ENCODE measurements at regions not wholly inside any gene's neighbourhood (a gene's known extent, or its start where the extent isn't known, plus 50 kb on each side); places are given as distances from the start of the nearest gene placed in this dataset.
"Not testable (repeated sequence)": the region's sequence is repeated elsewhere in the genome, so short reads cannot be mapped to it uniquely, and the experiment has no call there.

GRCh38 chr6:23784301-23784919, 341.6 kb upstream of the NRSN1 start:
- H3K27me3 Mint-ChIP-seq (ENCODE audit: unreplicated experiment), result no peaks in the 10 kb centered on the region
- H3K9me3 Mint-ChIP-seq (ENCODE audit: unreplicated experiment), result no peaks in the 10 kb centered on the region
- no peak overlapping the region for H3K27ac Mint-ChIP-seq (ENCODE audit: unreplicated experiment)

GRCh38 chr6:23790756-23791155, 335.3 kb upstream of the NRSN1 start:
- TF ChIP-seq, protein P1, sequence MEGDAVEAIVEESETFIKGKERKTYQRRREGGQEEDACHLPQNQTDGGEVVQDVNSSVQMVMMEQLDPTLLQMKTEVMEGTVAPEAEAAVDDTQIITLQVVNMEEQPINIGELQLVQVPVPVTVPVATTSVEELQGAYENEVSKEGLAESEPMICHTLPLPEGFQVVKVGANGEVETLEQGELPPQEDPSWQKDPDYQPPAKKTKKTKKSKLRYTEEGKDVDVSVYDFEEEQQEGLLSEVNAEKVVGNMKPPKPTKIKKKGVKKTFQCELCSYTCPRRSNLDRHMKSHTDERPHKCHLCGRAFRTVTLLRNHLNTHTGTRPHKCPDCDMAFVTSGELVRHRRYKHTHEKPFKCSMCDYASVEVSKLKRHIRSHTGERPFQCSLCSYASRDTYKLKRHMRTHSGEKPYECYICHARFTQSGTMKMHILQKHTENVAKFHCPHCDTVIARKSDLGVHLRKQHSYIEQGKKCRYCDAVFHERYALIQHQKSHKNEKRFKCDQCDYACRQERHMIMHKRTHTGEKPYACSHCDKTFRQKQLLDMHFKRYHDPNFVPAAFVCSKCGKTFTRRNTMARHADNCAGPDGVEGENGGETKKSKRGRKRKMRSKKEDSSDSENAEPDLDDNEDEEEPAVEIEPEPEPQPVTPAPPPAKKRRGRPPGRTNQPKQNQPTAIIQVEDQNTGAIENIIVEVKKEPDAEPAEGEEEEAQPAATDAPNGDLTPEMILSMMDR (IDR thresholded peaks at IDR 0.05; ENCODE audit: partially characterized antibody, unreplicated experiment), result no peak
- Mint-ChIP-seq H3K9me3 (ENCODE audit: unreplicated experiment) (peaks cover 3% of the 10 kb centered on the region), H3K4me1 (ENCODE audit: low read depth, unreplicated experiment) (peaks cover 8% of the 10 kb centered on the region), H3K27ac (ENCODE audit: unreplicated experiment) (no peak overlapping the region), H3K27me3 (ENCODE audit: unreplicated experiment) (no peaks in the 10 kb centered on the region), H3K4me3 (ENCODE audit: unreplicated experiment) (no peak overlapping the region), H3K36me3 (ENCODE audit: unreplicated experiment) (no peaks in the 10 kb centered on the region)
- no peak for DNase-seq

More at GRCh38 chr6:23784301-23784919, 341.6 kb upstream of the NRSN1 start:
- peaks cover 4% of the 10 kb centered on the region for H3K4me1 Mint-ChIP-seq (ENCODE audit: low read depth, unreplicated experiment)
- no peak for DNase-seq
- no peaks in the 10 kb centered on the region for H3K36me3 Mint-ChIP-seq (ENCODE audit: unreplicated experiment)
- no peak overlapping the region for H3K4me3 Mint-ChIP-seq (ENCODE audit: unreplicated experiment)
- TF ChIP-seq, protein P1 (IDR thresholded peaks at IDR 0.05; ENCODE audit: partially characterized antibody, unreplicated experiment), result no peak

DNA sequence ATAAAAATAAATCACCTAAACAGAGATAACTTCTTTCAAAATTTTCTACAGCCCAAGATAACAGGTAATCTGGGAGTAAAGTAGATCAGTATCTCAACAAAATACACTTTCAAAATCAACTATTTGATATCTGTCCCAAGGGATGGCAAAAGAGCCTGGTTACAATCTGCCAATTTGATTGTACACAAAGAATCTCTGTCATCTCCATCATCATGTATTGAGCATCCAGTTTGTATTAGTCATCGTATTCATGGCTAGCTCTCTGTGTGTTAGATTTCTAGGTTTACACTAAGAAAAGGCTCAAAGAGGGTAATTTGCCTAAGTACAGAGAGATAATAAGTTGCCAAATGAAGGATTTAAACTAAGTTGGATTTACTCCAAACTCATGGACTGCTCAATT, 329.0 kb upstream of the NRSN1 start:
- peaks cover 18% of the 10 kb centered on the region for H3K4me1 Mint-ChIP-seq (ENCODE audit: low read depth, unreplicated experiment)
- no peak overlapping the region for H3K27ac Mint-ChIP-seq (ENCODE audit: unreplicated experiment)
- TF ChIP-seq, protein P1 (IDR thresholded peaks at IDR 0.05; ENCODE audit: partially characterized antibody, unreplicated experiment), result no peak
- no peaks in the 10 kb centered on the region for H3K27me3 Mint-ChIP-seq (ENCODE audit: unreplicated experiment)
- H3K36me3 Mint-ChIP-seq (ENCODE audit: unreplicated experiment), result no peaks in the 10 kb centered on the region
- no peak overlapping the region for H3K4me3 Mint-ChIP-seq (ENCODE audit: unreplicated experiment)
- no peak for DNase-seq
- H3K9me3 Mint-ChIP-seq (ENCODE audit: unreplicated experiment), result peaks cover 5% of the 10 kb centered on the region

DNA sequence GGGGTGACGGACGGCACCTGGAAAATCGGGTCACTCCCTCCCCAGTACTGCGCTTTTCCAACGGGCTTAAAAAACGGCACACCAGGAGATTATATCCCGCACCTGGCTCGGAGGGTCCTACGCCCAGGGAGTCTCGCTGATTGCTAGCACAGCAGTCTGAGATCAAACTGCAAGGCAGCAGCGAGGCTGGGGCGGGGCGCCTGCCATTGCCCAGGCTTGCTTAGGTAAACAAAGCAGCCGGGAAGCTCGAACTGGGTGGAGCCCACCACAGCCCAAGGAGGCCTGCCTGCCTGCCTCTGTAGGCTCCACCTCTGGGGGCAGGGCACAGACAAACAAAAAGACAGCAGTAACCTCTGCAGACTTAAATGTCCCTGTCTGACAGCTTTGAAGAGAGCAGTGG, 321.7 kb upstream of the NRSN1 start:
- not testable (repeated sequence) for H3K4me1 Mint-ChIP-seq (ENCODE audit: low read depth, unreplicated experiment)

GRCh38 chr6:23821141-23821540, 304.9 kb upstream of the NRSN1 start:
- H3K9me3 Mint-ChIP-seq (ENCODE audit: unreplicated experiment); H3K4me3 Mint-ChIP-seq (ENCODE audit: unreplicated experiment); H3K36me3 Mint-ChIP-seq (ENCODE audit: unreplicated experiment); H3K27ac Mint-ChIP-seq (ENCODE audit: unreplicated experiment); H3K27me3 Mint-ChIP-seq (ENCODE audit: unreplicated experiment); DNase-seq; H3K4me1 Mint-ChIP-seq (ENCODE audit: low read depth, unreplicated experiment): not testable (repeated sequence)

More for the DNA sequence above, 321.7 kb upstream of the NRSN1 start:
- not testable (repeated sequence) for H3K27me3 Mint-ChIP-seq (ENCODE audit: unreplicated experiment); H3K9me3 Mint-ChIP-seq (ENCODE audit: unreplicated experiment); DNase-seq; H3K27ac Mint-ChIP-seq (ENCODE audit: unreplicated experiment); H3K36me3 Mint-ChIP-seq (ENCODE audit: unreplicated experiment); H3K4me3 Mint-ChIP-seq (ENCODE audit: unreplicated experiment)

DNA sequence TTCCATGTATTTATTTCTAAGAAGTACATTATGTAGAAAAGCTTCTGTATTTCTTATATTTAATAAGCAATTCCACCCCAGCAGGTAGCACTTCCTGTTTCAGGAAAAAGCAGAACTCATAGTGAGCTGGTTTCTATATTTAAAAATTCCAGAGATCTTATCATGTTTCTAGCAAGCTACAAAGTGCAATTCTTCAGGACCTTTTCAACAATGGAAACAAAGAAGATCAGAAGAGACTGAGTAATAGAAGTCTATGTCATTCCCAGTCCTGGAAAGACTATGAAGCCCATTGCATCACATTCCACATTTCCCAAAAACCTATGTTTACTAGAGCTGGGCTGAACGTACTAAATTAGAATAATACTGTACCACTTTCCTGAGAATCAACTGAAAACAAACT, 302.6 kb upstream of the NRSN1 start:
- peaks cover 2% of the 10 kb centered on the region for H3K9me3 Mint-ChIP-seq (ENCODE audit: unreplicated experiment)
- DNase-seq, result no peak
- H3K27ac Mint-ChIP-seq (ENCODE audit: unreplicated experiment), result no peak overlapping the region
- TF ChIP-seq, protein P1 (IDR thresholded peaks at IDR 0.05; ENCODE audit: partially characterized antibody, unreplicated experiment), result no peak
- H3K36me3 Mint-ChIP-seq (ENCODE audit: unreplicated experiment), result no peaks in the 10 kb centered on the region
- H3K4me3 Mint-ChIP-seq (ENCODE audit: unreplicated experiment), result no peak overlapping the region
- no peaks in the 10 kb centered on the region for H3K27me3 Mint-ChIP-seq (ENCODE audit: unreplicated experiment)
- H3K4me1 Mint-ChIP-seq (ENCODE audit: low read depth, unreplicated experiment), result peaks cover 6% of the 10 kb centered on the region
